GM18861 (cell line): ENCODE measurements at regions not wholly inside any gene's neighbourhood (a gene's known extent, or its start where the extent isn't known, plus 50 kb on each side); places are given as distances from the start of the nearest gene placed in this dataset.
A peak's percentile ranks its signal among the peaks of the same experiment; 100 is the strongest.
"Not testable (repeated sequence)": the region's sequence is repeated elsewhere in the genome, so short reads cannot be mapped to it uniquely, and the experiment has no call there.

Experiments
- ATAC-seq: cut with Tn5 transposase; IDR thresholded peaks from one replicate; pipeline ENCODE4 v1.9.1; 2021; ENCODE audit not compliant: unreplicated experiment

DNA sequence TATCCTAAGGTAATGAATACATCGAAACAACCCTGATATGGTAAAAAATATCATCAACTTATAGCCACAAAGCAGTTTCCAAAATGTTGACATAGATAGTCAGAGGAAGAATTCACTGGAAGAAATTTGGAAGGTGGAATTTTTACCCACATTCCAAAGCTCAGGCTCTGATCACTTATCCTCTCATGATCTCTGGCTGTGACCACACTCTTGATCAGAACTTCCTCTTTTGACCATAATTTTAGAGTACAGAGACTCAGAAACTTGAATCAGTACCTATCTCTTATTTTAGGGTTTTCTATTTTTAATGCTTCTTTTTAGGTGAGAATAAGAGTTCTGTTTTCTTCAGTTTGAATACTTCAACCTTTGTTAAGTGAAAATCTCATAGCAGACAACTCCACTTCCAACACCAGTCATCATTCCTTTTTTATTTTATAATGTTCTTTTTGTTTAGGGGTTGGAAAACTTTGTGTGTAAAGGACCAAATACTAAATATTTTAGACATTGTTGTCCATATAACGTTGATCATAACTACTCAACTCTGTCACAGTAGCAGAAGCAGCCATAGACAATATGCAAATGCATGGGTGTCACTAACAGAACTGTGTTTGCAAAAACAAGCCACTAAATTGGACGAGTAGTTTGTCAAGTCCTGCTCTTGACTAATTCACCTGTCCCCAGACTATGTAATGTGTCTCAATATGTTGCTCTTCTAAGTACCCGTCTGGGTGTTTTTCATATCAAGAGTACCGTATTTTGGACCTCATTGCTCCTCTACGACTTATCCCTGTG is 891.6 kb upstream of the CRIM1 start:
- no peak for ATAC-seq

DNA sequence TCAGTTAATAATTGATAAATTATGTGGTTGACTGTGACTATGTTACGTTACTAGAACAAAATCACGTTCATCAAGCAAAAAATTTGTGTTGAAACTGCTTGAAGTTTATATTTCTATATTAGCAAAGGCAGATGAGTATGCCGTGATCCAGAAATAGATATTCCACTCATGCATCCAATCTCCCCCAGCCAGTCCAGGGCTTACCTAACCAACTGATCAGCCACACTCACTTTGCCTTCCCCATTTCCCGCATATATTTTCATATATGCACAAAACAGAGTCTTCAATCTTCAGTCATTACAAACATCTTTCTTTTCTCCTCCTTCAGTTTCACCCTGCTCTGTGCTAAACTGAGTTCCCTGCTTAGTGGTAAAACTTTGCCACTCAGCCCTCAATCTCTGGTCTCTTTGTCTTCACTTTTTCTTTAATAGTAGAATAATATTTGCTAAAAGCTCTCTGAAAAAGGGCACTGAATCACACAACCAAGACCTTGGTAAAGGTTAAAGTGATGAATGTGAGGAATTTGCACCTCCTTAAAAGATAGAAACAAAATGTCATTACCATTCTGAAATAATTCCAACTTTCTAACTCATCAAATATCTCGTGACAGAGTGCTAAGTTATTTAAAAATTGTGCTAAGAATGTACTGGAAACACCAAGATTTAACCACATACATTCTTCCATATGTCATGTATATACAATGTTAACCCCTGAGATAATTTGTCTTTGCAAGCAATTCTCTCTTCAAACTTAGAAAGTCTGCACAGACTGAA is 893.2 kb upstream of the CRIM1 start:
- no peak for ATAC-seq

DNA sequence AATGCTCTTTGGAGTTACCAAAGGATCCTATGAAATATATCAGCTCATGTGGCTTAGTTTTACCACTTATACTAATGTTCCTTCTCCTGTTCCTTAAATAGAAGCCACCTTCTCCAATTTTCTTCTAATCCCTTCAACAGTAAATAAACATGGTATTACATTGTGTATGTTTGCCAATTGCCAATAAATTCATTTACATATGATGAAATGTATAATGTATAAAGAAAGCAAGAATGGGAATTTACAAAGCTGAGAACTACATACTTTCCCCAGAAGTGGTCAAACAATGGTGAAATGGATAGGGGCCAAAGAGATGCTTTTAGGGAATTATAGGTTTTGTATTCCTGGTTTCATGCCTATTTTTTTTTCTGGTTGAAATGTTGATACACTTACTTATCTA is 894.2 kb upstream of the CRIM1 start:
- ATAC-seq: no peak

DNA sequence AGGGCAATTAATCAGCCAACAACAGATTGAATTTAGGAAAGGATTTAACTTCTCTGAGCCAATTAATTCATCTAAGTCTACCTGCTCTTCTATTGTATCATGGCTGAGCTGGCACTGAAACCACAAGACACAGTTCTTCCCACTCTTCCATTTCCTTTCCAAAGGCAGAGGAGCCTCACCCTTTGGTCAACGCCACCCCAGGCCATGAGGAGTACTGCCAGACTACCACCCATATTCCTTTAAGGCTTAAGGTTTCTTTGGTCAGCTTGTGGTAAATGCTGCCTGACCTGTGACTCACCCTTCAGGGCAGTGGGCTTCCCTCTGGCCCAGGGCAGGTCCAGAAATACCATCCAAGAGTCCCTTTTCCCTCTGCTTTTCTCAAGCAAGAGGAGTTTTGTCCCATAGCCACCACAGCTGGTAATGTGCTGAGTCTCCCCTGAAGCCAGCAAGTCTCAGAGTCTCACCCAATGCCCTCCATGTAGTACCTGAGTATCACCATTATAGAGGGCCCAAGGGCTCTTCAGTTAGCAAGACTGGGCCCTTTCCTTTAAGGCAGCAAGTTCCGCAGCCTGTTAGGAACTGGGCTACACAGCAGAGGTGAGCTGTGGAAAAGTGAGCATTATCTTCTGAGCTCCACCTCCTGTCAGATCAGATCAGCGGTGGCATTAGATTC is 900.5 kb upstream of the CRIM1 start:
- ATAC-seq: no peak

DNA sequence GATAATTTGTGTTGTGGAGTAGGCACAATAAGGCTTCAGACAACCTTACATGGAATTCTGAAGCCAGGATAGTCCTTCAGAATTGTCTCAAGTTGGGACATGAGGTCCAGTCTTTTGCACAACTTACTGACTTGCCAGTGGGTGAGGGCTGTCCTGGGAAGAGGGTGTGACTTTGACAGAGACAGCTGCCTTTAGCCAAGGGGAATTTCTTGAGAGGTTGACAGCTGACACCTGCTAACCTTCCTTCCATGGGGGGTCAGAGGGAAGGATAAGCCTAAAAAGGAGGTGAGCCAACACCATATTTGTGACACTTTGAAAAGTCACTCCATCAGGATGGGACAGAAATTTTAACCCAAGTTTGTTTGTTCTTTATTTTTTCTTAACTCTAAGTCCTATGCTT is 907.8 kb upstream of the CRIM1 start:
- ATAC-seq: no peak

DNA sequence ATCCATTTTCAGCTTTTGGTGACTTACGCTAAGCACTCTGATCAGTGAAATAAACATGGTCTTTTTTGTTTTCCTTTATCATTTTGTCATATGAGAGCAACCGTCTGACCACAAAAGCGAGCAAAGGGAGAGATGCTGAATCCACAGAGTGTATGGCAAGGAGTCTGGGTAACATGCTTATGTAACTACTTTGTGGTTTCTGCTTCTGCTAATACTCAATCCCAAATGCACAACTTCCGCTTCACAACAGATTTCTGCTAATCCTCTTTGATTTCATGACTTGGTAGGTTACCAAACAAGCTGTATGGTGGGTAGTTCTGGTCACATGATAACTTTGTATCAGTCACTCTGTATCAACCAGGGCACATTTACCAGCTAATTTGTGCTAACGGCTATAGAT is 908.4 kb upstream of the CRIM1 start:
- ATAC-seq: no peak

DNA sequence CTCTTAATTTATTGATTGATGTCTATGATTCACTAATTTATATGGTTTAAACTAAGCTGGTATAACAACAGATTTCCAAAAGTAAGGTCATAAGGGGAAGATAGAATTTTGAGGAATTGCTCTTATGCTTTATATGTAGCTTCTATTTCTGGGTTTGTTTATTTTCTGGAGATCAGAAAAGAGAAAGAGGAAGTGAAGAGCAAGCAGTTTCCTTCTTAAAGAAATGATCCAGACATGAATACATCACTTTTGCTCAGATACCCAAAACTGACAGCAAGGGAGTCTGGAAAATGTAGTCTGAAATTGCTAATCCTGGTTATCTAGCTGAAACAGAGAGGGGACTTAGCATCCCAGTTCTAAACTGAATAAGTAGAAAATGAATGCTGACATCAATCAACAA is 912.5 kb upstream of the CRIM1 start:
- no peak for ATAC-seq

DNA sequence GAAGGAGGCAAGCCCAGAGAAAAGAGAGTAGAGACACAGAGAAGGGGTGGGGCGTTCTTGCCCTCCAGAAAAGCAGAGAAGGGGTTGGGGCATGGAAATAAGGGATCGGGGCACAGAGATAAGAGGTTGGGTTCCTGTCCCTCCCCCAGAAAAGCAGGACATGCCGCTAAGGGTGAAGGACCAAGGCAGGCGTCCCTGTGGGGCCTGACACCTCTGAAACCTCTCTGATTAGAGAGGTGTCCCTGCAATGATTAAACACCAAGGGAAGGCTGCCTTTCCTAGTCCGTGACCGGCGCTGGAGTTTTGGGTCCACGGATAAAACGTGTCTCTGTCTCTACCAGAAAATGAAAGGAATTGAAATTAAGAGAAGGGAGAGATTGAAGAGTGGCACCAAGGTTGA is 914.0 kb upstream of the CRIM1 start:
- not testable (repeated sequence) for ATAC-seq

DNA sequence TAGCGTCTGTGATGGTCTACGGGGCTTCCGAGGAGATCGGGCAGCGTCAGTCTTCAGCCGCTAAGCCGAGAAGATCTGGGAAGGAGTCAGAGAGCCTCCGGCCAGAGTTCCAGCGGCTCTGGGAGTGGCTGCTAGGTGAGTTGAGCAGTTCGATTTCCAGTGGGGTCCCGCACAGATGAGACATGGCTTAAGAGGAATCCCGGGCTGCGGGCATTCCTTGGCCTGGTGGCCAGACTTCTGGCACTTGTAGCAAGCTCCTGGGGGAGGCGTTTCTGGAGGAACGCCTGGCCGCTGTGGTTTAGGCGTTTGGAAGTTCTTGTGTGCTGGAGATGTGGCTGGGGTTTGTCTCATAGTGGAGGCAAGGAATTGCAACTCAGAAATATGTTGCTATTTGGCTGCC is 915.3 kb upstream of the CRIM1 start:
- not testable (repeated sequence) for ATAC-seq

DNA sequence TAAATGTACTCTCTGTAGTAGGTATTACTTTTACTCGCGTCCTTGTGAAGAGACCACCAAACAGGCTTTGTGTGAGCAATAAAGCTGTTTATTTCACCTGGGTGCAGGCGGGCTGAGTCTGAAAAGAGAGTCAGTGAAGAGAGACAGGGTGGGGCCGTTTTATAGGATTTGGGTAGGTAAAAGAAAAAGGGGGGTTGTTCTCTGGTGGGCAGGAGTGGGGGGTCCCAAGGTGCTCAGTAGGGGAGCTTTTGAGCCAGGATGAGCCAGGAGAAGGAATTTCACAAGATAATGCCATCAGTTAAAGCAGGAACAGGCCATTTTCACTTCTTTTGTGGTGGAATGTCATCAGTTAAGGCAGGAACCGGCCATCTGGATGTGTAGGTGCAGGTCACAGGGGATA is 918.7 kb upstream of the CRIM1 start:
- ATAC-seq: not testable (repeated sequence)

DNA sequence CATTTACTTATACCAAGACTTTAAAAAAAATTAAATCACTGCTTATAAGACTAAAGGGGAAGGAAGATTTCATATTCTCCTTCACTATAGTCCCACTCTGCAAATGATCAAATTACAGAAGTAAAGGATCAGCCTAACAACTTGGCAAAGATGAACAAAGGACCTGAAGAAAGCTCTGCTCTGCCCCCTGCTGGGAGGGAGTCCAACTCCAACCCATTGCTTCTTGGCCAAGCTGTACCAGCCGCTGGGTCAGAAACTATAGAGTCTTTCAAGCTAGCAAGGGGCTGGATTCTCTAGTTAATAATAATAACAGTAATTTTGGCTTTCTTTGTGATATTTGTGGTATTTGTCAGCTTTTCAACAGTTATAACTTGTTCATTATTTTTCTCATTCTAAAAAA is 927.0 kb upstream of the CRIM1 start:
- ATAC-seq: peak; percentile 67

DNA sequence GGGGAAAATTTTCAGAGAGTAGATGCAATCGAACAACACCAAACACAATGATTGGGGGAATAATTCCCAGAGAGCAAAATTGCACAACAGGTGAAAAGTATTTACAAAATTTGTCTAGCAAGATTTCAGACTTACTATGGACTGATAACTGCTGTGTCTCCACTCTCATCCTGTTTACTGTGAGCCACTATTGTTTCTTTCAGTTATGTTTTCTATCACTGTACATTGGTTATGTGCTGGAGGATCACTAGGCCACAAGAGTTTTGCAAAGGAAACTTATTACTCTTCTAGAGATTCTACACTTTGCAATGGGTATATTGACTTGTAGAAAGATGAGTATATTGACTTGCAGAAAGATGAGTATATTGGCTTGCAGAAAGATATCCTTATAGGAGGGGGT is 934.1 kb upstream of the CRIM1 start:
- no peak for ATAC-seq

DNA sequence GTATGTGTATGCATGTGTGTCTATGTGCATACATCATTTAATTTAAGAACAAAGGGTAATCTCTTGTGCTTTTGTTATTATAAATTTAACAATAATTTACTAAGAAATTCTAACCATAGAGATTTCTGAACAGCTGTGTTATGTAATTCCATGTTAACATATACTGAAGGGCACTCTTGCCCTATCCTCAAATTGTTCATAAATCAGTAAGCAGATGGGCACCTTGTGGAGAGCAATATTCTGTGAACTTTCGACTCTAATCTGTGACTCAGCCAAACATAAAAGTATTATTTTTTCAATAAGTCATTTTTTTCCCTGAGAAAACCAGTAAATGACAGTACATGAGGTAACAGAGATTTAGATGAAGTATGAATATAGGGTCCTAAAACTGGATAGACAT is 938.3 kb upstream of the CRIM1 start:
- ATAC-seq: no peak

DNA sequence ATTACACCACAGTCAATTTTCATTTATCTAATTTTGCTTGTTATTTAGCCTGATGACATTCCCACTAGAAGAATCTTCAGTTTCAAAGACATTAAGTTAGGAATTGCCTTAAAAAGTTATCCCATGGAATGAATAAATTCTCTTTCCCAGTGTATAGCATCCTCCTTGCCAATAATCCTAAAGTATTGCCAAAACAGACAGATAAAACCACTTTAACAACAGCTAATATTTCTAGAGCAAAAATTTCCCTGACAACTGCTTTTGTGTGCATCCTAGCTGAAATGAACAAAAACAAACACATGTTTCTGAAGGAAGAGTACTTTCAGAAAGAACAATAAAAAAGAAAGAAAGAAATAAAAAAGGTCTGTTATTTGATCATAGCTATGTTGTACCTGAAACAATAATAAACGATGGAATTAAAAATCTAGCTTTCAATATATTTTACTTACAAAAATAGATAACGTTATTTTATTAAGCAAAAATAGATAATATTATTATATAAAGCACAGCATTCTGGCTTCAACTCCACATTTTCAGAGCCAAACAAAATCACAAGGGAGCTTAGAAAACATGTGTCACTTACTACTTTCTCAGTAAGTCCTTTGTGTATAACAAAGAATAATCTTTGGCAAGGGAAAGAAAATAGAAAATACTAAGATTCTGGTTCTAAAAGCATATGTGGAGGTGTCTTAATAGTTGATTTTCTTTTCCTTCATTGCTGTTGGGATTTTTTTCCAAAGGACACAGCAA is 939.0 kb upstream of the CRIM1 start:
- ATAC-seq: no peak

DNA sequence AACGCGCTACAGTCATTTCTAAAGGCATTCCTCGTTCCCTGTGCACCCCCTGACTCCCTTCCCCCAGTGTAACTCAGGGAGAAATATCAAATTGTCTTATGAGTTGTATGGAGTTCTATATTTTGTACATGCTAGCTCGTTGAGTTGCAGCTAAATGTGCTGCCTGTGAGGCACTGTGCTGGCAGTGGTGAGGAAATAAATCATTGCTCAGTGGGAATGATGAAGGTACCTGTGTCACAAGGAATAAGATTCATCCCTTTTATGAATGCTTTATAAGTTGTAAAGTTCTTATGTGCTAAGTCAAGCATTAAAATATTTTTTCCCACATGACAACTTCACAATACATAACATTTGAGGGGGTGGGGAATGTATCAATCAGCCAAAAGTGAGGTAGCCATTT is 939.6 kb upstream of the CRIM1 start:
- ATAC-seq: no peak

DNA sequence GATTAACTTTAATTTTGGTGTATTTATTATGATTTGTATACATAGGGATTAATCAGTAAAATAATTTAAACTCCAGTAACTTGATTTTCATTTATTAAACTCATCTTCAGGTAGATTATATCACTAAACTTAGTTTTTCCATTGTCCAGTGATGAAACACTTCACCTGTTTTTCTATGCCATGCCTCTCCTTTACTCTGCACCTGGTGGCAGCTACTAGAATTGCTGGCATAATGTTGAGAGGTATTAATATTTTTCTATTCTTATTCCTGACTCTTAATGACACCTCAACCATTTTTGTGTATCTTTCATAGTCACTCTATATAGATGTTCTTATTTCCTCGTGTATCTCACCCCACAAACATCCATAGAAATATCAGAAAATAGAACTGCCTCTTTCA is 940.3 kb upstream of the CRIM1 start:
- ATAC-seq: no peak

DNA sequence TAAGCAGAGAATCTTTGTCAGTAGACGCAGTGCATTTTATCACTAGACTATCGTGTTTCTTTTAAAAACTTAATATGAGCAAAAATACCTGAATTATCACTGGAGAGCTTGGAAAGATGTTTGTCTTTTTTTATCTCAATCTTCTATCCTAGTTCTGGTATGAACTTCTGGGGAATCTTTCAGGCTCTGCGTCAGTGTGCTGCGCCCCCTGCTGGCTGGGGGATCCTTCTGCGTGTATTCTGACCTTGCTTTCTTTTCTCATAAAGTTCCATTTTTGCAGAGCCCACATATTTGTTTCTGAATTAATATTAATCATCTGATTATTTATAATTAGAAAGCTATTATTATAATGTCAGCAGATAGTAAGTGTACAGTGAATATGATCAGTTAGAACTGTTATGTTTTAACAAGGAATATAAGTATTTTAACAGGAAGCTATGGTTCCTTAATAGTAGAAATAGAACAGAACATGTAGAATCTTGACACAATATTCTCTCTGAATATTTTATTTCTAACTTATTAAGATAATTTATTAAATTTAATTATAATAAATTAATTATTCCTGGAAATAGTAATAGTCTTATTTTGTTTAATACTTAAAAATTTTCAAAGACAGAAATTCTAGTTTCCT is 945.0 kb upstream of the CRIM1 start:
- ATAC-seq: peak; percentile 84

DNA sequence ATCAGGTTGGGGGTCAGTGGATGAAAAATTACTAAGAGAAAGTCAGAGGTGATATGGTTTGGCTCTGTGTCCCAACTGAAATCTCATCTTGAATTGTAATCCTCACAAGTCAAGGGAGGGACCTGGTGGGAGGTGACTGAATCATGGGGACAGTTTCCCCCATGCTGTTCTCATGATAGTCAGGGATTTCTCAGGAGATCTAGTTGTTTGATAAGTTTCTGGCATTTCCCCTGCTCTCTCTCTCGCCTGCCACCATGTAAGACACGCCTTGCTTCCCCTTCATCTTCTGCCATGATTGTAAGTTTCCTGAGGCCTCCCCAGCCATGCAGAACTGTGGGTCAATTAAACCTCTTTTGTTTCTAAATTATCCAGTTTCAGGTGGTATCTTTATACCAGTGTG is 945.8 kb upstream of the CRIM1 start:
- no peak for ATAC-seq

DNA sequence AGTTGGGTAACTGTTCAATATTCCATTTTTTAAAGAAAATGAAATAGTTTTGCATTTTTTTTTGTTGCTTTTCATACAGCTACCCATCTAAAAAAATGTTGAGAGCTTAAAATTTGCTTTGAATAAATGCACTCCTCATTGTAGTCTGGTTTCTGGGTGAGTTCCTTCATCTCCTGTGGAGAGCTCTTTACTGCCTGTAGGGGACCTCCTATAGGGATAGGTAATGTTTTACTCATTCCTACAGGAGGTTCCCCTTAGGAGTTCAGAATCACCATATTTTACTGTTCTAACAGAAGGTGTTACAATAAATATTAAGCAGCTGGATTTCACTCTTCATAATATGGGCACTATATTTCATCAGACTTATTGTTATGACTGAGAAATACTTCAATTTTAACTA is 947.3 kb upstream of the CRIM1 start:
- no peak for ATAC-seq

DNA sequence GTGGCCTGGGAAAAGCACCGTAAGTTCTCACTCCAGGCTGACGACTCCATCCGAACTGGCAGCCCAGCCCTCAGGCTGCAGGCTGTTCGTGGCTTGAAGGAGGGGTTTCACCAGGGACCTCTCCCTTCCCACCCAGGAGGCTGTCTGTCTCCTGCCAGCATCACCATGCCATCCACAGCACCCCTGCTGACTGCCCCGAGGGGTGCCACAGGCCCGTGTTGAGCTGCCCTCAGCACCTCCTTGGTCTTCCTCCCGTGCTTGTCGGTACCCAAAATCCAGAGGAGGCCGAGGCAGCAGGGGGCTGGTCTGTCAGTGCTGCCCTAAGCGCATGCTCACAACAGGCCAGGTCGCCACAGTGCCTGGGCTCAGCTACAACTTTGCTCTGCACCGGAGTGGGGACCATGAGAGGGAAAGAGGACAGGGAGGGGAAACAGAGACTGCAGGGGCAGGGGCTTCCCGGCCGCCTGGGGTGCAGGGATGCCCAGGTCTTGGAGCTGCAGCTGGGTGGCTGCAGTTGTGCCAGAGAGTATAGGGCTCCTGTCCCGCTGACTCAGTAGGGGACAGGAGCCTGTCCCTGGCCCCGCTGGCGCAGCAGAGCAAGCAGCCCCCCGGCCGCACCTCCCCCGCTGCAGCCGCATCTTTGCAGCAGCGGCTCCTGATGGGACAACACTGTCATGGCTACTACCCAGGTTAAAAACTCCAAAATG is 963.7 kb upstream of the CRIM1 start:
- no peak for ATAC-seq
